HG03565 (cell line): ENCODE measurements at regions not wholly inside any gene's neighbourhood (a gene's known extent, or its start where the extent isn't known, plus 50 kb on each side); places are given as distances from the start of the nearest gene placed in this dataset.
"Not testable (repeated sequence)": the region's sequence is repeated elsewhere in the genome, so short reads cannot be mapped to it uniquely, and the experiment has no call there.

ENCODE experiments used
- ATAC-seq: cut with Tn5 transposase; IDR thresholded peaks from one replicate; pipeline ENCODE4 v1.9.1; 2021; ENCODE audit warnings: mild to moderate bottlenecking, moderate library complexity; ENCODE audit not compliant: unreplicated experiment

DNA sequence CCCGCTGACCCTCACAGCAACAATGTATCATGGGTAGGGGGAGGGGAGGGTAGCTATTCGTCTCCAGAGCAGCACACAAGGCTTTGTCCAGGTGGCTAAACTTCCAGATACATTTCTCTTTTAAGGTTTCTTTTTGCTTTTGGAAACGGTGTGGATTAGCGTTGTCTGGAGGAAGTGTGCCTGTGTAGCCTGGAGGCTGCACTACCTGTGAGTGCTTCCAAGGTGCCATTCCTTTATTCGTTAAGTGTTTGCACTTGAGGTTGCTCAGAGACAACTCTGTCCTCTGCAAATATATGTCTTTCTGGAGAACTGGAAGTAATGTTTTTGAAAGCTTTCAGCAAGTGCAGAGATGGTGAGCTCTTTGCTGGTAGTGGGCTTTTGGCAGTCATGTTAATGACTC, 53.1 kb downstream of the HSFY1 start:
- not testable (repeated sequence) for ATAC-seq

DNA sequence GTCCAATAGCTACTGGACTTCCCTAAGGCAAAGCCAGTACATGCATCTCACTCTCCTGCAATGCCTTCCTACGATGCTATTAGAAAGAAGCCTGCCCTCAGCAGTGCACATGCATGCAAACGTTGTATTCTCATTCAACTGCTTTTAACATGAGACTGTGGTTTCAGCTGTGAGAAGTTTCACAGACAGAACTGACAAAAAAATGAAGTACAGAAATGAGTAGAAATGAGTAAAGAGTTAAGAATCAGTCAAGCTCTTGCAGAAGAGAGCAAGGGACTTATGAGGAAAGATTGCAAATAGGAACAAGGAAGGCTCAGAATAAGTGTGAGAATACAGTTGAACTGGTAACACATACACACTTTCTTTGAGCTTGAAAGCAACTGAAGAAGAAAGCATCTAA, 54.8 kb downstream of the HSFY1 start:
- ATAC-seq = peak; percentile 87

DNA sequence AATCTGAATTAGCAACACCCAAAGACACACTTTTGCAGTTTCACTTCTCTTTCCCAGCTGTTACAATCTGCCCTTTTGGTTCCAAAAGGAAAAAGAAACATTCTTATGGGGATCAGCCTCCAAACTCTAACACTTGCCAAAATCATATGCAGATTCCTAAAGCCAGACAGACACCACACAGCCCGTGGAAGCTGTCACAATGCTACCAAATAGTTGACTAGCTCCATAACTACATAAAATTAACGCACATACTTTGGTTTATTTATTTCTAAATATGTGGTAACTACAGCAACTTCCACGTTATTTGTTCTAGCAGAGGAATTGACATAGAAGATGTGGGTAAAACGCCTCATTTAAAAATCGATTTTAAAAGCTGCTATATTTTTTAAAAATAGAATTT, 59.7 kb downstream of the HSFY1 start:
- not testable (repeated sequence) for ATAC-seq

DNA sequence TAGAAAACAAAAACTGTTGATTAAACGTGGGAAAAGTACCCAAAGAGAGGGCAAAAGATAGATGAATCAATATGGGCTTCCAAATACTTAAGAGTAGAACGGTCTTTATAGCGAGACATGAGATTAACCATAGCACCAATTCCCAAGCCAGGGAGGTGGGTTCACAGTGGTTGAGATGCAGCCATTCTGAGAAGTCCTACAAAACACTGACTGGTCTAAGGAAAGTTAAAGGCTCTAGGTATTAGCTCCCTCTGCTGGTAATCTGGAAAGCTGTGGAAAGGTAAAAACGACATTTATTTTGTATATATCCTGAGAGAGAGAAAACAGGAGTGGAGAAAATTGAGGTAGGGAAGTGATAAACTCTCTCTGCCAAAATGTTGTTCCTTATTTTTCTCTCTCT, 61.7 kb downstream of the HSFY1 start:
- not testable (repeated sequence) for ATAC-seq

DNA sequence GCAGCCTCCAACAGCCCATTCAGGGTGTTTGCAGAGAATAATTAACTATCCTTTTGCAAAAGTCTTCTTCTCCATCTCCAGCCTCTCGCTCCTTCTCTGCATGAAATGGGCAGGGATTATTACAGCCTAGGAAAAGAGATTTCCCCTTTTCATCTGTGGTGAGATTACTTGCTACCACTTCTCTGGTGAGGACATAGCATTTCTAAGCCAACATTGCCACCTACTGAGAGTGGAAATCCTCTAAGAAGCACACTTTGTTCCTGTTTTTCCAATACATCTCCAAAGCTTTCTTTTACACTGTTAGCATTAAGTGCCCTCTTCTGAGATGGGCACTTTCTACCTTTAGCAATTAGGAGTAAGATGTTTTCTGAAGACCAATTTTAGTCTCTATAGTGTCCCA, 69.3 kb downstream of the HSFY1 start:
- not testable (repeated sequence) for ATAC-seq

DNA sequence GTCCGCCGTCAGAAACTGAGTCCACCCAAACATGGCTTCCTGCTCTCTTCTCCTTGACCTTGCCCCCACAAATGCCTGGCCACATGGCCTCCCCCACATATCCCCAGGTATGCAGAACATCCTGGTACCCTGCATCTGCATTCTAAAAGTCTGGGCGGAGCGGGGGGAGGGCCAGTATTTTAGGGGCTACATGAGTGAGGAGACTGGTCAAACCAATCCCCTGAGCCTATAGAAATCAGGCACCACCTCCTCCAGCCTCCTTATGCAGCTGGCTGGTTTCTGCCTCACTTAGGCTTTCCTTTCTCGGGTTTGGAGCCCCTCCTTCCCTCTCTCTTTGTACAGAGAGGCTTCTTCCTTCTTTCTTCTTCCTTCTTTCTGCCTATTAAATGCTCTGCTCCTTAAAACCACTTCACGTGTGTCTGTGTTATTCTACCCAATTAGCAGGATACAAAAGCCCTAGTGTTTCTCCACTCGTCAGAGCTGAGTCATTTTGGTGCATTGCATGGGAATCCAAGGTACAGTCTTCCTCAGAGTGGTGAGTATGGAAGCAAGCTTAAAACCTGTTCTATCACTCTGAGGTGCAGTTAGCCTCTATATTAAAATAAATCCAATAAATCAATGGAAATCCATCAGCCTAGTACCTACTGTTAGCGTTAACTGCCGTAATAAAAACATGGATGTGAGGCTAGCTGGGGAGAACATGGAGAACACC, 83.4 kb downstream of the HSFY1 start:
- not testable (repeated sequence) for ATAC-seq

DNA sequence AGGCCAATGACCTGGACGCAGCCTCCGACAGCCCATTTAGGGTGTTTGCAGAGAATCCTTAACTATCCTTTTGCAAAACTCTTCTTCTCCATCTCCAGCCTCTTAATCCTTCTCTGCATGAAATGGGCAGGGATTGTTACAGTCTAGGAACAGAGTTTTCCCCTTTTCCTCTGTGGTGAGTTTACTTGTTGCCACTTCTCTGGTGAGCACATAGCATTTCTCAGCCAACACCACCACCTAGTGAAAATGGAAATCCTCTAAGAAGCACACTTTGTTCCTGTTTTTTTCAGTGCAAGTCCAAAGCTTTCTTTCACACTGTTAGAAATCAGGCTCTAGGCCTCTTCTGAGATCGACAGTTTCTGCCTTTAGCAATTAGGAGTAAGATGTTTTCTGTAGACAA, 84.1 kb downstream of the HSFY1 start:
- not testable (repeated sequence) for ATAC-seq

DNA sequence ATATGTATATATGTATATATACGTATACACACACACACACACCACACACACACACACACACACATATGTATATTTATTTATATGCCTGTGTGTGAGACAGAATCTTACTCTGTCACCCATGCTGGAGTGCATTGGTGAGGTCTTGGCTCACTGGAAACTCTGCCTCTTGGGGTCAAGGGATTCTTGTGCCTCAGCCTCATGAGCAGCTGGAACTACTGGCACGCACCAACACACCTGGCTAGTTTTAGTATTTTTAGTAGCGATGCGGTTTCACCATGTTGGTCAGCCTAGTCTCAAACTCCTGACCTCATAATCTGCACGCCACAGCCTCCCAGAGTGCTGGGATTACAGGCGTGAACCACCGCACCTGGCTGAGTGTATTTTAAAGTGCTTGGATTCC, 85.1 kb downstream of the HSFY1 start:
- ATAC-seq = peak; percentile 53

DNA sequence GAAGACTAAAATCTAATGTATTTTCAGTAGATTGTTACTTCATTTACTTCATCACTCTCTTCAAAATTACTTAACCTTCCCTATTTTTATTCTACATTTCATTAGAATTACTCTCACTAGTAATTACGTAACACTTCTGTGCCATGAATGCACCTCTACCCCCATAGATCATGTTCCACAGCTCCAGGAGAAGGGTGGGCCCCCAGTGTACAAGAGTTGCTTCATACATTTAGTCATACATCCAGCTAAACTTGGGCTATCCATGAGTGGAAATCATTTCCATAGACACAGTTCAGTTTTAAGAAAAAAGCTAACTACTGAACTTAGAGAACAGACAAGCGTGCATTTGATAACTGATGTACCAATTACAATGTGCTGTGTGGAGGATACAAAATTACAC, 104.2 kb downstream of the HSFY1 start:
- no peak for ATAC-seq

DNA sequence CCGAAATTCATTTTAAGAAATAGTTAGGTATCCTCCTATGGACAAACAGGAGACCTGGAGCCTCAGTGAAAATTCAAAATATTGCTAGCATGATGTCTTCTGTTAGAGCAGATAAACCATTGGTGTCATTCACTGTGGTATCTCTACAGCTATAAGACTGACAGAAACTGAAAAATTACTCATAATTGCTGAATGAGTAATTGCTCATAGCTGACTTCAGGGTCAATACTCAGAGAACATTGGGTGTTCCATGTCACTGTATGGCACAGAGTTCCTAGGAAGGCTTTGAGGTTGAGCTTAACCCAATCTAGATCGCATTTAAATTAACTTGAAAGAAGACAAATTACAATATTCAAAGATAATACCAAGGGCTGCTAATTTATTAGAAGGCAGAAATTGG, 109.0 kb downstream of the HSFY2 start:
- peak; percentile 100 for ATAC-seq

DNA sequence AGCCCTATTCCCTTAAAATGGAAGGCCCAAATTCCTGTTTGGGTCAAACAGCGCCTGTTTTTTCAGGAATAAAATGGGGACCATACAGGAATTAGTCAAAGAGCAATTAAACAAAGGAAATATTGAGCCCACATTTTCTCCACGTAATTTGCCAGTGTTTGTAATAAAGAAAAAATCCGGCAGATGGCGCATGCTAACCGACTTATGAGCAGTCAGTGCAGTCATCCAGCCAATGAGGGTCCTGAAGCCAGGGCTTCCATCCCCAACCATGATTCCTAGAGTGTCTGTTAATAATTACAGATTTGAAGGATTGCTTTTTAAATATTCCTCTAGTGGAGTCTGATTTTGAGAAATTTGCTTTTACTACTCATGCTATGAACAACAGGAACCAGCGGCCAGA, 103.7 kb downstream of the HSFY2 start:
- no peak for ATAC-seq

DNA sequence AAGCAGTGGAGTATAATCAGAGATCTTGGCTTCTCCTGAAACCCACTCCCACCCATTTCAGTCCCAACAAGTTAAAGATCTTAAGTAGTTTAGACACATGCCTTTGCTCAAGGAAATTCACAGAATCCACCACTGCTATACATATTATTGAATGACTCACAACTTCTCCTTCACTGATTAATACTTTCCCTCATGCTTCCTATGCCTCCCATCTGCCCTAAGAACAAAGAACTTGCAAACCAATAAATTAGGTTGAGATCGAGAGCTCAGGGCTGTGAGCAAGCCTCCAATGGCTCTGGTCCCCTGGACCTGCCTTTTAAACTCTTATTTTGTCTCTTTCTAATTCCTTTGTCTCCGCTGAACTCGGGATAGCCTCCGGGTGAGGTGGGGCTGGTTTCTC, 101.6 kb downstream of the HSFY2 start:
- ATAC-seq = no peak

DNA sequence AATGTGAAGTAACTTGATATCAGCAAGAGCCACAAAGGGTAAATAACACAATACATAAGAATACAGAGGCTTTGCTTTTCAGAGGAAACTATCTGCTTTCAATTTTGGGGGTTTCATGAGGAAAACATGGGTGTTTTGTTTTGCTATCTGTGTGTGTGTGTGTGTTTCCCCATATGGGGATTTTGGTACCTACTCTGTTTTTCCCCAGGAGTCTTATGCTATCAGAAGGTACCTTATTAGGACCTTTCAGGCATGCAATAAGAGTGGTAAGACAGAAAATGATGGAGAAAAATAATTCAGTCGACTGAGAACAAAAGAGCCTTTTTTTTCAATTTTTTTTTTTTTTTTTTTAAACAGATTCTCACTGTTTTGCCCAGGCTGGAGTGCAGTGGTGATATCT, 87.5 kb downstream of the HSFY2 start:
- not testable (repeated sequence) for ATAC-seq

DNA sequence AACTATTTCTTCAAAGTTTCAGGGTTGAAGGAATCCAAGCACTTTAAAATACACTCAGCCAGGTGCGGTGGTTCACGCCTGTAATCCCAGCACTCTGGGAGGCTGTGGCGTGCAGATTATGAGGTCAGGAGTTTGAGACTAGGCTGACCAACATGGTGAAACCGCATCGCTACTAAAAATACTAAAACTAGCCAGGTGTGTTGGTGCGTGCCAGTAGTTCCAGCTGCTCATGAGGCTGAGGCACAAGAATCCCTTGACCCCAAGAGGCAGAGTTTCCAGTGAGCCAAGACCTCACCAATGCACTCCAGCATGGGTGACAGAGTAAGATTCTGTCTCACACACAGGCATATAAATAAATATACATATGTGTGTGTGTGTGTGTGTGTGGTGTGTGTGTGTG, 85.2 kb downstream of the HSFY2 start:
- not testable (repeated sequence) for ATAC-seq

DNA sequence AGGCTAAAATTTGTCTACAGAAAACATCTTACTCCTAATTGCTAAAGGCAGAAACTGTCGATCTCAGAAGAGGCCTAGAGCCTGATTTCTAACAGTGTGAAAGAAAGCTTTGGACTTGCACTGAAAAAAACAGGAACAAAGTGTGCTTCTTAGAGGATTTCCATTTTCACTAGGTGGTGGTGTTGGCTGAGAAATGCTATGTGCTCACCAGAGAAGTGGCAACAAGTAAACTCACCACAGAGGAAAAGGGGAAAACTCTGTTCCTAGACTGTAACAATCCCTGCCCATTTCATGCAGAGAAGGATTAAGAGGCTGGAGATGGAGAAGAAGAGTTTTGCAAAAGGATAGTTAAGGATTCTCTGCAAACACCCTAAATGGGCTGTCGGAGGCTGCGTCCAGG, 84.1 kb downstream of the HSFY2 start:
- ATAC-seq = not testable (repeated sequence)

DNA sequence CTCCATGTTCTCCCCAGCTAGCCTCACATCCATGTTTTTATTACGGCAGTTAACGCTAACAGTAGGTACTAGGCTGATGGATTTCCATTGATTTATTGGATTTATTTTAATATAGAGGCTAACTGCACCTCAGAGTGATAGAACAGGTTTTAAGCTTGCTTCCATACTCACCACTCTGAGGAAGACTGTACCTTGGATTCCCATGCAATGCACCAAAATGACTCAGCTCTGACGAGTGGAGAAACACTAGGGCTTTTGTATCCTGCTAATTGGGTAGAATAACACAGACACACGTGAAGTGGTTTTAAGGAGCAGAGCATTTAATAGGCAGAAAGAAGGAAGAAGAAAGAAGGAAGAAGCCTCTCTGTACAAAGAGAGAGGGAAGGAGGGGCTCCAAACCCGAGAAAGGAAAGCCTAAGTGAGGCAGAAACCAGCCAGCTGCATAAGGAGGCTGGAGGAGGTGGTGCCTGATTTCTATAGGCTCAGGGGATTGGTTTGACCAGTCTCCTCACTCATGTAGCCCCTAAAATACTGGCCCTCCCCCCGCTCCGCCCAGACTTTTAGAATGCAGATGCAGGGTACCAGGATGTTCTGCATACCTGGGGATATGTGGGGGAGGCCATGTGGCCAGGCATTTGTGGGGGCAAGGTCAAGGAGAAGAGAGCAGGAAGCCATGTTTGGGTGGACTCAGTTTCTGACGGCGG, 83.5 kb downstream of the HSFY2 start:
- ATAC-seq = not testable (repeated sequence)

DNA sequence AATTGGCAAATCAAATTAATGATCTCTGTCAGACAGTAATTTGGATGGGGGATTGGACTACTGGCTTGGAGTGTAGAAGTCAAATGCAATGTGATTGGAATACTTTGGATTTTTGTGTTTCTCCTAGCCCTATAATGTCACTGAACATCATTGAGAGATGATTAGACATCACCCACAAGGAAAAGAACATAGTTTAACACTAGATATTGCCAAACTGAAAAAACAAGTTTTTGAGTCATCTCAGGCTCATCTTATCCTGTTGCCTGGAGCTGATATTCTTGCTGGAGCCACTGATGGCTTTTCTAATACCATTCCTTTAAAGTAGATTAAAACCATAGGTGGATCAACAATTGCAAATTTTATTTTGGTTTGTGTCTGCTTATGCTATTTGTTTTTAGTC, 76.7 kb downstream of the HSFY2 start:
- not testable (repeated sequence) for ATAC-seq

DNA sequence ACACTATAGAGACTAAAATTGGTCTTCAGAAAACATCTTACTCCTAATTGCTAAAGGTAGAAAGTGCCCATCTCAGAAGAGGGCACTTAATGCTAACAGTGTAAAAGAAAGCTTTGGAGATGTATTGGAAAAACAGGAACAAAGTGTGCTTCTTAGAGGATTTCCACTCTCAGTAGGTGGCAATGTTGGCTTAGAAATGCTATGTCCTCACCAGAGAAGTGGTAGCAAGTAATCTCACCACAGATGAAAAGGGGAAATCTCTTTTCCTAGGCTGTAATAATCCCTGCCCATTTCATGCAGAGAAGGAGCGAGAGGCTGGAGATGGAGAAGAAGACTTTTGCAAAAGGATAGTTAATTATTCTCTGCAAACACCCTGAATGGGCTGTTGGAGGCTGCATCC, 69.3 kb downstream of the HSFY2 start:
- not testable (repeated sequence) for ATAC-seq

DNA sequence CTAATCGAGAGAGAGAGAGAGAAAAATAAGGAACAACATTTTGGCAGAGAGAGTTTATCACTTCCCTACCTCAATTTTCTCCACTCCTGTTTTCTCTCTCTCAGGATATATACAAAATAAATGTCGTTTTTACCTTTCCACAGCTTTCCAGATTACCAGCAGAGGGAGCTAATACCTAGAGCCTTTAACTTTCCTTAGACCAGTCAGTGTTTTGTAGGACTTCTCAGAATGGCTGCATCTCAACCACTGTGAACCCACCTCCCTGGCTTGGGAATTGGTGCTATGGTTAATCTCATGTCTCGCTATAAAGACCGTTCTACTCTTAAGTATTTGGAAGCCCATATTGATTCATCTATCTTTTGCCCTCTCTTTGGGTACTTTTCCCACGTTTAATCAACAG, 61.8 kb downstream of the HSFY2 start:
- not testable (repeated sequence) for ATAC-seq

DNA sequence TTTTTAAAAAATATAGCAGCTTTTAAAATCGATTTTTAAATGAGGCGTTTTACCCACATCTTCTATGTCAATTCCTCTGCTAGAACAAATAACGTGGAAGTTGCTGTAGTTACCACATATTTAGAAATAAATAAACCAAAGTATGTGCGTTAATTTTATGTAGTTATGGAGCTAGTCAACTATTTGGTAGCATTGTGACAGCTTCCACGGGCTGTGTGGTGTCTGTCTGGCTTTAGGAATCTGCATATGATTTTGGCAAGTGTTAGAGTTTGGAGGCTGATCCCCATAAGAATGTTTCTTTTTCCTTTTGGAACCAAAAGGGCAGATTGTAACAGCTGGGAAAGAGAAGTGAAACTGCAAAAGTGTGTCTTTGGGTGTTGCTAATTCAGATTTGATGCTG, 59.8 kb downstream of the HSFY2 start:
- not testable (repeated sequence) for ATAC-seq

DNA sequence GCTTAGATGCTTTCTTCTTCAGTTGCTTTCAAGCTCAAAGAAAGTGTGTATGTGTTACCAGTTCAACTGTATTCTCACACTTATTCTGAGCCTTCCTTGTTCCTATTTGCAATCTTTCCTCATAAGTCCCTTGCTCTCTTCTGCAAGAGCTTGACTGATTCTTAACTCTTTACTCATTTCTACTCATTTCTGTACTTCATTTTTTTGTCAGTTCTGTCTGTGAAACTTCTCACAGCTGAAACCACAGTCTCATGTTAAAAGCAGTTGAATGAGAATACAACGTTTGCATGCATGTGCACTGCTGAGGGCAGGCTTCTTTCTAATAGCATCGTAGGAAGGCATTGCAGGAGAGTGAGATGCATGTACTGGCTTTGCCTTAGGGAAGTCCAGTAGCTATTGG, 54.8 kb downstream of the HSFY2 start:
- ATAC-seq = peak; percentile 87

DNA sequence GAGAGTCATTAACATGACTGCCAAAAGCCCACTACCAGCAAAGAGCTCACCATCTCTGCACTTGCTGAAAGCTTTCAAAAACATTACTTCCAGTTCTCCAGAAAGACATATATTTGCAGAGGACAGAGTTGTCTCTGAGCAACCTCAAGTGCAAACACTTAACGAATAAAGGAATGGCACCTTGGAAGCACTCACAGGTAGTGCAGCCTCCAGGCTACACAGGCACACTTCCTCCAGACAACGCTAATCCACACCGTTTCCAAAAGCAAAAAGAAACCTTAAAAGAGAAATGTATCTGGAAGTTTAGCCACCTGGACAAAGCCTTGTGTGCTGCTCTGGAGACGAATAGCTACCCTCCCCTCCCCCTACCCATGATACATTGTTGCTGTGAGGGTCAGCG, 53.1 kb downstream of the HSFY2 start:
- ATAC-seq = not testable (repeated sequence)
